Urinary bladder (tissue), 3 donors: ENCODE measurements at regions not wholly inside any gene's neighbourhood (a gene's known extent, or its start where the extent isn't known, plus 50 kb on each side); places are given as distances from the start of the nearest gene placed in this dataset.

Experiments
- DNase-seq: peaks from one replicate; pipeline ENCODE4 v3.0.0-alpha.2; 2015; ENCODE audit errors: extremely low spot score
- H3K27ac ChIP-seq: one replicate; pipeline ENCODE4 v1.5.1; 2013; ENCODE audit warnings: low read depth, mild to moderate bottlenecking, moderate library complexity
- H3K36me3 ChIP-seq: one replicate; pipeline ENCODE4 v1.6.1; 2013; ENCODE audit warnings: mild to moderate bottlenecking, moderate library complexity; ENCODE audit not compliant: insufficient read depth
- H3K4me1 ChIP-seq: one replicate; pipeline ENCODE4 v1.6.1; 2013; ENCODE audit warnings: mild to moderate bottlenecking, moderate library complexity; ENCODE audit not compliant: insufficient read depth
- H3K4me3 ChIP-seq: one replicate; pipeline ENCODE4 v1.5.1; 2013; ENCODE audit warnings: low read depth, low read length
- WGBS: extraction: QIAGEN DNeasy Blood & Tissue Kit; methylation state at CpG from one replicate; pipeline ENCODE4 v1.1.7; 2013; 5-methylcytosine and 5-hydroxymethylcytosine counted together
- donor health status: healthy with polysubstance abuse.
- donor health status: healthy.

DNA sequence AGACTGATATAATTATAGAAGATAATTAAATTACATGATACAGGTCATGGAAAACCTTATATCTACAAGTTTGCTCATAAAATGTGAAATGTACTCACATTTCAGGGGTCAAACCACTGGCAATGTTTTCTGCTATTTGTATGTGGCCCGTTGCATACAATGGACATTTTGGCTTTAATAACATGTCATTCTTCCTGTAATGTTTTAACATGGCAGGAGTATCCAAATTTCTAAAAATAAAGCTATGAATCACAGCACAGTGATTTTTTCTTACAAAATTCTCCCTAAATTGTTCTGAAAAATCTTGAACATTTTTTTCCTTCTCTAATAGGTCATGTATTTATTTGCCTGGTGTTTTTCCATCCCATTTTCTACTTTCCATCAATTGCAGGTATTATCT, 305.7 kb downstream of the SMOC2 start:
- DNase-seq: no peak
- Histone ChIP-seq H3K4me1 (no peaks in the 10 kb centered on the region), H3K36me3 (no peaks in the 10 kb centered on the region), H3K27ac (no peak overlapping the region), H3K4me3 (no peak overlapping the region)
- WGBS: 61% methylated on average over 1 of the region's 1 CpG

DNA sequence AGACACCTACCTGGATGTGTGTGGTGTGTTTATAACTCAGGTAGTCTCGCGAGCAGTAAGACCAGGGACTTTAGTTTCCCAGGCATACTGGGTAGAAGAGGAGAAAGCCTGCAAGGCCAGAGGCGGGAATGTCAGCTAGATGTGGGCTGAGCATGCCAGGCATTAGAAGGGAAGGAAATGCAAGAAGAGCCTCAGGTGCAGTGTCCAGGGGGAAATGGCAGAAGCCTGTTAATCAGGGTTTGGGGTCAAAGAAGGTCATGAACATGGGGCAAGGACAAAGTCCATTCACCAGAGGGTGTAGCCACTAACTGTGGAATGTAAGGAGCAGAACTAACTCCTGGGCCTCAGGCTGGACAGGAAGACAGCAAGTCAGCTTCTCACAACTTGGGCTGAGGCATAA, 305.0 kb downstream of the SMOC2 start:
- DNase-seq: no peak
- Histone ChIP-seq H3K4me1 (no peaks in the 10 kb centered on the region), H3K4me3 (no peak overlapping the region), H3K36me3 (no peaks in the 10 kb centered on the region), H3K27ac (no peak overlapping the region)
- 89% methylated on average over 3 of the region's 3 CpGs for WGBS

DNA sequence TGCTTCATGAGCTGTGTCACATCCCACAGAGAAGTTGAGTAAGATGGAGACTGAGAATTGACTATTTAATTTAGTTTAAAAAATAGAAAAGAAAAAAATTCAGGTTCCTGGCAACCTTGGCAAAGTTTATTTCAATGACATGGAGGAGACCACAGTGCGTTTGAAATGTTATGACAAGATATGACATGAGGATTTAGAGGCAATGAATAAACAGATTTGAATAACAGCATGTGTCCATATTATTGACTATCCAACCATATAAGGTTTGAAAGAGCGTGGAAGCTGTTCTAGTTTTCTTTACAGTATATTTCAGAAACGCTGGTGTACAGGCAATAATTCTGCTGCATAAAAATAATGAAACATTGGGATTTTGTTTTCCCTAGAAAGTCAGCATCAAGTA, 303.9 kb downstream of the SMOC2 start:
- Histone ChIP-seq H3K27ac (no peak overlapping the region), H3K4me1 (no peaks in the 10 kb centered on the region), H3K4me3 (no peak overlapping the region), H3K36me3 (no peaks in the 10 kb centered on the region)
- WGBS: 58% methylated on average over 3 of the region's 3 CpGs
- DNase-seq: no peak

DNA sequence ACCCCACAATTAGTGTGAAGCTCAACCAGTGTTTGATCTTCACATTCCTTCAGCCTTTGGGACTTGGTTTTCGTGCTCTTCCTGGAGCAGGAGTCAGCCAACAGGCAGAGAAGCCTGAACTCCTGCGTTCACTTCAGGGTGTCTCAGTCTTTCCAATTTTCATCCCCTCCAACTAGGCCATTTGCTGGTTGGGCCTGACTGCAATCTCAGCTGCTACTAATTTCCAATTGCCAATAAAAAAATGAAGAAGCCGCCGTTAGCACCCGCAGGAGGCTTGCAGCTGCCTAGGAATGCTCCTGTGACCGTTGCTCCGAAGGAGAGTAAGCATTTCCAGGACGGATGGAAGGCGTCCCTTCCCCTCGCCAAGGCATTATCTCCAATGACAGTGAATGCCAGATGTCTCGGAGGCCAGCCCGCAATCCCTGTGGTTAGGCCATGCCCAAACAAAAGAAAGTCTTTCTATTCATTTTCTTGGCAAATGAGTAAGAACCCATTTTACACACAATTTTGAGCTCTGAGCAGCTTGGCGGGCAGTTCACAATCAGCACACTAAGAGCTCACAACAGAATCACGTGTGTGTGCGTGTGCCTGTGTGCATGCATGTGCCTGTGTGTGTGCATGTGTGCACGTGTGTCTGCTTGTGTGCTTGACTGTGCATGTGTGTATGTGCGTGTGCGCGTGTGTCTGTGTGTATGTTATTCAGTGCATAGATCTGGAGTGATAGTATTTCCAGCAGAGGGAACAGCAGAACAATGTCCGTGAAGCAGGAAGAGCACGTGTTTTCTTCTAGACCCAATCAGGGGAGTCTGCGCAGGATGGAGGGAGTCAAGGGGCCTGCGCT, 301.2 kb downstream of the SMOC2 start:
- Histone ChIP-seq H3K36me3 (no peaks in the 10 kb centered on the region), H3K4me3 (no peak overlapping the region), H3K27ac (no peak overlapping the region), H3K4me1 (no peaks in the 10 kb centered on the region)
- 87% methylated on average over 23 of the region's 23 CpGs for WGBS
- no peak for DNase-seq

DNA sequence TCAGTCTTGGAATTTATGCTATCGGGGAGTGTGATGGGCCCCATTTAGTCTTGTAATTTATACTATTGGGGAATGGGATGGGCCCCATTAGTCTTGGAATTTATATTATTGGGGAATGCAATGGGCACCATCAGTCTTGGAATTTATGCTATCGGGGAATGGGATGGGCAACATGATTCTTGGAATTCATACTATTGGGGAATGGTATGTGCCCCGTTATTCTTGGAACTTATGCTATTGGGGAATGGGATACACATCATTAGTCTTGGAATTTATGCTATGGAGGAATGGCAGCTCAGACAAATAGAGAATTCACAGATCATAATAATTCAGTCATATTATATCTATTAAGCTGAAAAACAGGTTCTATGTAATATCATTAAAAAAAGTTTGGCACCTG, 300.3 kb downstream of the SMOC2 start:
- no peak for DNase-seq

DNA sequence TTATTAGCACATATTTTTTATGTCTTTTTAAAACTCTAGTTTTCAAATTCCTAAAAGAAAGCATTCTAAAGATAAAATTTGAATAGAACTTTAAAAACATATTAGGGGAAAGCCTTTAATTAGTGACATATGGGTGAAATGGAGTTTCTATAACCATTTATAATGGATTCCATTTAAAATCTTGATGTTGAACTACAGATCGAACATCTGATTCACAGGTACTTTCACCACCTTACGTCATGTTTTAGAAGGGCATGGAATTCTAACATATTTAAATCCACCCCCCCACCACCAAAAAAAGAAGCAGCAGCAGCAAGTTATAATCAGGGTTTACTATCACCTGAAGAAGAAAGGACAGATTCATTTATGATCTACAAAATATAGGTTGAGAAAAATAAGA, 298.4 kb downstream of the SMOC2 start:
- Histone ChIP-seq H3K4me1 (peaks cover under 1% of the 10 kb centered on the region), H3K27ac (no peak overlapping the region), H3K36me3 (no peaks in the 10 kb centered on the region), H3K4me3 (no peak overlapping the region)
- 99% methylated on average over 2 of the region's 2 CpGs for WGBS
- no peak for DNase-seq

More for the DNA sequence above, 300.3 kb downstream of the SMOC2 start:
- Histone ChIP-seq H3K4me3 (no peak overlapping the region), H3K36me3 (no peaks in the 10 kb centered on the region), H3K27ac (no peak overlapping the region), H3K4me1 (no peaks in the 10 kb centered on the region)
- WGBS: 95% methylated on average over 3 of the region's 3 CpGs

DNA sequence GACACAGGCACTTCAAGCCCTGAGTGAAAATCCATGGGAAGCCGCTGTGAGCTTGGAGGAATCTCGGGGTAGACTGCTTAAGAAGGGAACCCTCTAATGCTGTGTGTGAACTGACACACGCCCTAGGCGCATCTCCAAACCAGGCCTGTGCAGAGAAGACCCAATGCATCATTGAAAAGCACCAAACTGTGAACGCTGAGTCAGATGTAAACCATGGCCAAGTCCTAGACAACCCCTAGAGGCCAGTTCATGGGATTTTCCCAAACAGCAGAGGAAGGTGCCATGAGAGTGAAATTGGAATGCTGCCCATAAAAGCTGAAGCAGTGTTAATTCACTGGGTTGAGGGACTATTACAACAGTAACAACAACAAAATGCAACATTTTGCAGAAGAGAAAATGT, 296.5 kb downstream of the SMOC2 start:
- 93% methylated on average over 5 of the region's 5 CpGs for WGBS
- DNase-seq: no peak

DNA sequence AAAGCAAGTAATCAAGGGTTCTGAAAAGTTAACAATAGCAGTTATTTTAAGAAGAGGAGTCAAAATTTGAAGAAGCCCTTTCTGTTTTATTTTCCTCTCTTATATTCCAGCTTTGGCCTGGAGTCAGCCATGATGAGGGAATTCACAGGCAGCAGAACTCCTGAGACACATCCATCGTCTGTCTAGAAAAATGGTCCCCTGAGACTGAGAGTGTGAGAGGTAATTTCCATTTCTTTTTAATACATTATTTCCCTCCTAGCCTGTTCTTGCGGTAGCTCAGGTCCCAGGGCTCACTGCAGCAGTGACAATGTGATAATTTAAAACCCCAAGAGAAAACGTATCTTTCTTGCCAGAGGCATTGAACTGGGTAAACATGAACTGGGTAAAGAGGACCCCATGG, 296.0 kb downstream of the SMOC2 start:
- H3K4me3 ChIP-seq: no peak overlapping the region
- WGBS: 90% methylated on average over 3 of the region's 3 CpGs
- DNase-seq: no peak
- H3K27ac ChIP-seq: no peak overlapping the region
- no peaks in the 10 kb centered on the region for H3K36me3 ChIP-seq
- peaks cover 3% of the 10 kb centered on the region for H3K4me1 ChIP-seq

More for the DNA sequence above, 296.5 kb downstream of the SMOC2 start:
- Histone ChIP-seq H3K4me1 (peaks cover 3% of the 10 kb centered on the region), H3K4me3 (no peak overlapping the region), H3K27ac (no peak overlapping the region), H3K36me3 (no peaks in the 10 kb centered on the region)

DNA sequence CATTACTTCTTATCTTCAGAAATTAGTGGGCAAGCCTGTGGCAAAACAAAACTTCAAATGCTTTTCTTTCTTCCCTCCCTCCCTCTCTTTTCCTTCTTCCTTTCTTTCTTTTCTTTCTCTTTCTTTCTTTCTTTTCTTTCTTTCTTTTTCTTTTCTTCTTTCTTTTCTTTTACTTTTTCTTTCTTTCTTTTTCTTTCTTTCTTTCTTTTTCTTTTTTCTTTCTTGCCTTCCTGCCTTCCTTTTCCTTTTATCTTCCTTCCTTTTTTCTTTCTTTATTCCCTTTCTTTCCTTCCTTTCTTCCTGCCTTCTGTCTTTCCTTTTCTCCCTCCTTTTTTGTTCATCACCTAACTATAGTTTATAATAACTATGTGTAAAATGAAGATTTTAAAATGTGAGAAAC, 295.1 kb downstream of the SMOC2 start:
- peaks cover 3% of the 10 kb centered on the region for H3K4me1 ChIP-seq
- no peaks in the 10 kb centered on the region for H3K36me3 ChIP-seq
- H3K4me3 ChIP-seq: no peak overlapping the region
- DNase-seq: no peak
- no peak overlapping the region for H3K27ac ChIP-seq

DNA sequence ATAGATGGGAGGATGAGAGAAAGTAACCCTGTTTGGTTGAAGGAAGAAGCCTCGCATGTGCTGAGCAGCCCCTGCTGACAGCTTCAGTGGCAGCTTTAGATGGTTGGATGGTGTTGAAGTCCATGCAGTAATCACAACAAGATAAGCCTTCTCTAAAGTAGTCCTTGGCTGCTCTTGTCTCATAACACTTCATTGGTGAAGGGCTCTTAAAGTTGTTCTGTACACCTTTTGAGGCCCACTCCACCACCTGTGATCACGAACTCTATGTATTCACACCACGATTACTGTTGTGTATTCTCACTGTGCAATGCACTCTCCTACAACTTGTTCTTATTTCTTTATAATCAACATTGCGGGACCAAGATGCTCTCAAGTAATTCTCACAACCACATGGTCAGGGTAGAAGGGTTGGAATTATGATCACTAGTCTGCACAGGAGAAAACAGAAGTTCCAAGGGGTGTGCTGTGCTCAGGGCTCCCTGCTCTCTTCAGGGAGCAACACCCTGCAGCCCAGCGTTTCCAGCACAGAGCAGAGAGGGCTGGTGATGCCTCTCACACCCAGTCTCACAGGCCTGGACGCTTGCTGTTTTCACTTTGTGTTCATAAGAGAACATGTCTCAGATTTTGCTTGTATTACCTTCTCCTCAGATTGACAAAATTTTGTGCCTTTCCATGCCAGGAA, 294.4 kb downstream of the SMOC2 start:
- 75% methylated on average over 6 of the region's 6 CpGs for WGBS
- H3K4me3 ChIP-seq: no peak overlapping the region
- H3K27ac ChIP-seq: no peak overlapping the region
- no peak for DNase-seq
- no peaks in the 10 kb centered on the region for H3K36me3 ChIP-seq
- peaks cover 3% of the 10 kb centered on the region for H3K4me1 ChIP-seq

DNA sequence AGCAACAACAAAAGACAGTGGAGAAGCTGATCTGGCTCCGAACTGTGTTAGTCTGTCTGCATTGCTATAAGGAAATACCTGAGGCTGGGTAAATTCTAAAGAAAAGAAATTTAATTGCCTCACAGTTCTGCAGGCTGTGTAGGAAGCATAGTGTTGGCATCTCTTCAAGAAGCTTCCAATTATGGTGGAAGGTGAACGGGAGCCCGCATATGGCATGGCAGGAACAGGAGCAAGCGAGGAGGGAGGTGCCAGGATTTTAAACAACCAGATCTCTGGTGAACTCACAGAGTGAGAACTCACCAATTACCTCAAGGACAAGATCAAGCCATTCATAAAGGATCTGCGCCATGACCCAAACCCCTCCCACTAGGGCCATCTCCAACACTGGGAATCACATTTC, 293.5 kb downstream of the SMOC2 start:
- Histone ChIP-seq H3K27ac (no peak overlapping the region), H3K36me3 (no peaks in the 10 kb centered on the region), H3K4me1 (peaks cover 3% of the 10 kb centered on the region), H3K4me3 (no peak overlapping the region)
- WGBS: 80% methylated on average over 5 of the region's 5 CpGs
- DNase-seq: no peak

DNA sequence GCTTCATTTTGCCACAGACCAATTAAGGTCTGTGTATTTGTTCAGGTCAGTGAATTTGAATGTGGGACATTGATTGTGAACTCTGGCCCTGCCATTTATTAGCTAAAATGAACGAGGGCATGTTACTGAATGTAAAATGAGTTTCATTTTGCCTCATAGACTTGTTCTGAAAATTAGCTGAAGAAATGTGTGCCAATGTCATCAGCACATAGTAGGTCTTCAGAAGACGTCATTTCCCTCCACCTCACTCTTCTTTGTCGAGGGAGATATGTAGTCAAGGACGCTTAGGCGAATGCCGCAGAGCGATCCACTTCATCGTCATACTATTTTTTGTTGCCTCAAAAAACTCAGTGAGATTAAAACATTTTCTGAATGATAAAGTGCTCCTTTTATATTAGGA, 291.7 kb downstream of the SMOC2 start:
- WGBS: 80% methylated on average over 8 of the region's 8 CpGs
- H3K36me3 ChIP-seq: no peaks in the 10 kb centered on the region
- no peak overlapping the region for H3K4me3 ChIP-seq
- H3K27ac ChIP-seq: no peak overlapping the region
- H3K4me1 ChIP-seq: peaks cover 3% of the 10 kb centered on the region
- no peak for DNase-seq

DNA sequence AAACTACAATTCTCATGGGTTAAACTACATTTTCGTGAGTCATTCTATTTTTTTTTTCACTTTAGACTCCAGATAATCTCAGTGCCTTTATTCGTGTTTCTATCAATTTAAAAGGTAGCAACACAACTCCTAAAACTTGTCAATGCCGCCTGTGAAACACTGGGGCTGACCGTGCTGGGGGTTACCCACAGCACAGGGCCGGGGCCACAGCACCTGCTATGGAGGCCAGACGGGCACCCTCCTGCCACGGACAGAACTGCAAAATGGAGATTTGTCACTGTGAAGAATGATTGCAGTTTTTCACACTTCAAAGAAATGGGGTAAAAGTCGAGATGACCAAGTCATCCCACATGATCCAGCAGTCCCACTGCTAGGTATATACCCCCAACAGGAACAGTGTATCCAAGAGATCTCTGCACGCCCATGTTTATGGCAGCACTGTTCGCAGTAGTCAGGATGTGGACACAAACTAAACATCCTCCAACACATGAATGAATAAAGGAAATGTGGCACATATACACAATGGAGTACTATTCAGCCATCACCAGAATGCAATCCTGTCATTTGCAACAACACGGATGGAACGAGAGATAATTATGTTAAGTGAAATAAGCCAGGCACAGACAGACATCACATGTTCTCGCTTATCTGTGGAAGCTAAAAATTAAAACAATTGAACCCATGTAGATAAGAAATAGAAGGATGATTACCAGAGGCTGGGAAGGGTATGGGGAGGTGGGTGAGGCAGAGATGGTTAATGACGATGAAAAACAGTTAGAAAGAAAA, 290.1 kb downstream of the SMOC2 start:
- peaks cover 3% of the 10 kb centered on the region for H3K4me1 ChIP-seq
- H3K27ac ChIP-seq: no peak overlapping the region
- WGBS: 89% methylated on average over 14 of the region's 14 CpGs

DNA sequence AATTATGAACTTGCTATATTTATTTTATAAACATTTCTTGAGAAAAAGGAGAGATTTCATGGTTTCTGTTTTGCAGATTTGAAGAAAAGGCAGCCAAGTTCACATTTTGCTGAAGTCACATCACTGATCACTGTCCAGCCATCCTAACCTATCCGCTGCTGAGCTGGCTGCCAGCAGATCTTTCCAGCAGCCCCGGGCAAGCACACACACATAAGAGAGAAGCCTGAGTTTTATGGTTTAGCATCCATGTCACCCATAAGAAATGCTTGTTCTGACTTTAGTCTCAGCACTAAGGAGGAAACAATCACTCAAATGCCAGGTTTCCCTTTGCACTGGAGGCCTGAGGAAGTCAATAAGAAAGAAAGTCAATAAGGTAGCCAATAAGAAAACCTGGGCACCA, 287.1 kb downstream of the SMOC2 start:
- no peak overlapping the region for H3K4me3 ChIP-seq
- no peak for DNase-seq
- H3K27ac ChIP-seq: no peak overlapping the region
- no peaks in the 10 kb centered on the region for H3K36me3 ChIP-seq
- 63% methylated on average over 2 of the region's 2 CpGs for WGBS
- no peaks in the 10 kb centered on the region for H3K4me1 ChIP-seq

More for the DNA sequence above, 290.1 kb downstream of the SMOC2 start:
- no peaks in the 10 kb centered on the region for H3K36me3 ChIP-seq
- no peak for DNase-seq
- no peak overlapping the region for H3K4me3 ChIP-seq
